ENCODE measurements at regions not wholly inside any gene's neighbourhood (a gene's known extent, or its start where the extent isn't known, plus 50 kb on each side); places are given as distances from the start of the nearest gene placed in this dataset.

DNA sequence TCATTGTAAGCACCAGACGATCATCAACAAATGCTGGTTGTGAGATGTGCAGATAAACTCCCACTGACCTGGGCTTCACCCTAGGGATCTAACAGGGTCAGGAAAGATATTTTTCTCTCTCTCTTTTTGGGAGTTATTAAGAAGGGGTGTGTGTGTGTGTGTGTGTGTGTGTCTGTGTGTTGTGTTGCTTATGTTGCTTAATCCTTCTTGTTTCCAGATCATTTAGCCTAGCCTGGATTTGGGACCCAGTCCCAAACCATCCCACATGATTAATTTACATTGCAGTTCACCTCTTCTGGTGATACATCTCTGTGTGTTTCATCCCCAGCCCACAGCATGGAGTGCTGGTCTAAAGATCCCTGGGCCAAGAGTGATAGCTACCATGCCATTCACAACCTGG is 122.8 kb upstream of the IPO9 start:
- Mint-ChIP-seq H3K27ac (no peak overlapping the region), H3K9me3 (peaks cover 8% of the 10 kb centered on the region), H3K36me3 (ENCODE audit: low read depth) (peaks cover under 1% of the 10 kb centered on the region), H3K4me3 (no peak overlapping the region), H3K27me3 (ENCODE audit: insufficient read depth) (no peaks in the 10 kb centered on the region), H3K4me1 (peaks cover 12% of the 10 kb centered on the region)
- TF ChIP-seq, protein P1, sequence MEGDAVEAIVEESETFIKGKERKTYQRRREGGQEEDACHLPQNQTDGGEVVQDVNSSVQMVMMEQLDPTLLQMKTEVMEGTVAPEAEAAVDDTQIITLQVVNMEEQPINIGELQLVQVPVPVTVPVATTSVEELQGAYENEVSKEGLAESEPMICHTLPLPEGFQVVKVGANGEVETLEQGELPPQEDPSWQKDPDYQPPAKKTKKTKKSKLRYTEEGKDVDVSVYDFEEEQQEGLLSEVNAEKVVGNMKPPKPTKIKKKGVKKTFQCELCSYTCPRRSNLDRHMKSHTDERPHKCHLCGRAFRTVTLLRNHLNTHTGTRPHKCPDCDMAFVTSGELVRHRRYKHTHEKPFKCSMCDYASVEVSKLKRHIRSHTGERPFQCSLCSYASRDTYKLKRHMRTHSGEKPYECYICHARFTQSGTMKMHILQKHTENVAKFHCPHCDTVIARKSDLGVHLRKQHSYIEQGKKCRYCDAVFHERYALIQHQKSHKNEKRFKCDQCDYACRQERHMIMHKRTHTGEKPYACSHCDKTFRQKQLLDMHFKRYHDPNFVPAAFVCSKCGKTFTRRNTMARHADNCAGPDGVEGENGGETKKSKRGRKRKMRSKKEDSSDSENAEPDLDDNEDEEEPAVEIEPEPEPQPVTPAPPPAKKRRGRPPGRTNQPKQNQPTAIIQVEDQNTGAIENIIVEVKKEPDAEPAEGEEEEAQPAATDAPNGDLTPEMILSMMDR (conservative IDR thresholded peaks at IDR 0.05), result no peak
- H3K4me1 ChIP-seq (ENCODE audit: control insufficient read depth, insufficient read depth, low read length), result peaks cover 3% of the 10 kb centered on the region
- H3K36me3 ChIP-seq (ENCODE audit: control insufficient read depth, insufficient read depth, low read length), result no peaks in the 10 kb centered on the region
- no peak overlapping the region for H3K27ac ChIP-seq (ENCODE audit: low read depth, low read length)
- no peak overlapping the region for H3K4me3 ChIP-seq (ENCODE audit: low read length)
- no peak for DNase-seq
- no peaks in the 10 kb centered on the region for H3K9me3 ChIP-seq (ENCODE audit: control insufficient read depth, low read length)
- H3K9ac ChIP-seq (ENCODE audit: extremely low read depth, low read length, poor library complexity, severe bottlenecking), result no peak overlapping the region
- WGBS, 2 experiments (ENCODE audit: insufficient coverage in 1 of 2, insufficient read length in 1 of 2), result 94 to 100% methylated on average over 1 of the region's 1 CpG
- no peaks in the 10 kb centered on the region for H3K27me3 ChIP-seq (ENCODE audit: control insufficient read depth, insufficient read depth, low read length, poor library complexity, severe bottlenecking)

DNA sequence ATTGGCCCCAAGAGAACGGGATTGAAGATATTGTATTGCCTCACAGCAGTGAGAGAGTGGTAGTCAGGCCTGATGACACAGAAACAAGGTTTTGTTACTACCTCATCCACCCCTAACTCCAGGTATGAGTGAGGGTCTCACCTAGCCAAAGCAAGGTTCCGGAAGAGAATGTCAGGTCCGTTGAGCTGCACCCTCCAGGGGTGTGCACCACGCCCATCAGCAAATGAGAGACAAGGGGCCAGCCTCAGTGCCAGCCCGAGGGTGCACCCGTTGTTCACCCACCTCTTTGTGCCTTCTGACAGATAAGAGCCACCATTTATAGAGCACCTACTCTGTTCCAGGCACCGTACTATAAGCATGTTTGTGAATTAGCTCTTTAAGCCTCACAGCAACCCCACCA is 121.9 kb upstream of the IPO9 start:
- Histone ChIP-seq H3K9ac (ENCODE audit: extremely low read depth, low read length, poor library complexity, severe bottlenecking) (no peak overlapping the region), H3K9me3 (ENCODE audit: control insufficient read depth, low read length) (no peaks in the 10 kb centered on the region), H3K4me1 (ENCODE audit: control insufficient read depth, insufficient read depth, low read length) (peaks cover 3% of the 10 kb centered on the region), H3K27me3 (ENCODE audit: control insufficient read depth, insufficient read depth, low read length, poor library complexity, severe bottlenecking) (no peaks in the 10 kb centered on the region), H3K27ac (ENCODE audit: low read depth, low read length) (no peak overlapping the region), H3K36me3 (ENCODE audit: control insufficient read depth, insufficient read depth, low read length) (no peaks in the 10 kb centered on the region), H3K4me3 (ENCODE audit: low read length) (no peak overlapping the region)
- TF ChIP-seq, protein P1 (conservative IDR thresholded peaks at IDR 0.05), result no peak
- 90 to 95% methylated on average over 6 to 7 of the region's 7 CpGs for WGBS, 2 experiments (ENCODE audit: insufficient coverage in 1 of 2, insufficient read length in 1 of 2)
- no peak overlapping the region for H3K4me3 Mint-ChIP-seq
- no peak for DNase-seq
- no peaks in the 10 kb centered on the region for H3K27me3 Mint-ChIP-seq (ENCODE audit: insufficient read depth)
- H3K36me3 Mint-ChIP-seq (ENCODE audit: low read depth), result no peaks in the 10 kb centered on the region
- H3K9me3 Mint-ChIP-seq, result peaks cover under 1% of the 10 kb centered on the region
- H3K4me1 Mint-ChIP-seq, result peaks cover 12% of the 10 kb centered on the region
- H3K27ac Mint-ChIP-seq, result no peak overlapping the region

DNA sequence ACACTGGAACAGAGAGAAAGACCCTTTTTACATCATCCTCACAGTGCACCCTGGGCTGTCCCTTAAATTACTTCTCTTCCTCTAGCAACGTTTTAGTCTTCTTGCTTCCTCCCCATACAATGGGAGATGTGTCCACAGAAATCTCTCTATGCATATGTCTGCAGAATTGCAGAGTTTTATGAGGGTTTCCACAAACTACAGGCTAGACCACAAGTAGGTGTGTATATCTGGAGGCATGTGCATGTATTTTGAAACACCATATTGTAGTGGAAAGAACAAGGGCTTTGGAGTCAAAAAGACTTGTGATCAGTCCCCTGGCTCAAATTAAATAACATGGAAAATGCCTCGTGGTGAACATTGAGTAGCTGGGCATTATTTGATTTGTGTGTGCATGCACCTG is 121.3 kb upstream of the IPO9 start:
- Mint-ChIP-seq H3K9me3 (no peaks in the 10 kb centered on the region), H3K4me3 (no peak overlapping the region), H3K27ac (no peak overlapping the region), H3K36me3 (ENCODE audit: low read depth) (no peaks in the 10 kb centered on the region), H3K27me3 (ENCODE audit: insufficient read depth) (no peaks in the 10 kb centered on the region), H3K4me1 (peaks cover 11% of the 10 kb centered on the region)
- Histone ChIP-seq H3K27me3 (ENCODE audit: control insufficient read depth, insufficient read depth, low read length, poor library complexity, severe bottlenecking) (no peaks in the 10 kb centered on the region), H3K4me1 (ENCODE audit: control insufficient read depth, insufficient read depth, low read length) (peaks cover 3% of the 10 kb centered on the region), H3K9me3 (ENCODE audit: control insufficient read depth, low read length) (no peaks in the 10 kb centered on the region), H3K4me3 (ENCODE audit: low read length) (no peak overlapping the region), H3K27ac (ENCODE audit: low read depth, low read length) (no peak overlapping the region), H3K9ac (ENCODE audit: extremely low read depth, low read length, poor library complexity, severe bottlenecking) (no peak overlapping the region), H3K36me3 (ENCODE audit: control insufficient read depth, insufficient read depth, low read length) (no peaks in the 10 kb centered on the region)
- WGBS, 2 experiments (ENCODE audit: insufficient coverage in 1 of 2, insufficient read length in 1 of 2), result 75 to 88% methylated on average over 1 to 2 of the region's 2 CpGs
- no peak for DNase-seq
- TF ChIP-seq, protein P1 (conservative IDR thresholded peaks at IDR 0.05), result no peak
